ENCODE measurements at regions not wholly inside any gene's neighbourhood (a gene's known extent, or its start where the extent isn't known, plus 50 kb on each side); places are given as distances from the start of the nearest gene placed in this dataset.

GRCh38 chr6:141675957-141676356 is 456.8 kb upstream of the GJE1 start:
- peak; percentile 9 for DNase-seq (ENCODE audit: low read depth)

GRCh38 chr6:141669141-141669540 is 463.6 kb upstream of the GJE1 start:
- no peak overlapping the region for H3K4me3 ChIP-seq (ENCODE audit: low read depth, low read length)
- TF ChIP-seq MYC (IDR thresholded peaks at IDR 0.05; ENCODE audit: low read depth, low read length), result no peak
- TF ChIP-seq POLR2A (IDR thresholded peaks at IDR 0.05; ENCODE audit: extremely low read depth, insufficient read length), result no peak
- TF ChIP-seq CTCF (IDR thresholded peaks at IDR 0.05; ENCODE audit: low read depth, low read length), result no peak
- no peak for TF ChIP-seq MAX (IDR thresholded peaks at IDR 0.05; ENCODE audit: low read depth, low read length)
- DNase-seq (ENCODE audit: low read depth), result no peak

More at GRCh38 chr6:141675957-141676356, 456.8 kb upstream of the GJE1 start:
- H3K4me3 ChIP-seq (ENCODE audit: low read depth, low read length), result no peak overlapping the region
- TF ChIP-seq POLR2A (IDR thresholded peaks at IDR 0.05; ENCODE audit: extremely low read depth, insufficient read length) (no peak), CTCF (IDR thresholded peaks at IDR 0.05; ENCODE audit: low read depth, low read length) (no peak), MYC (IDR thresholded peaks at IDR 0.05; ENCODE audit: low read depth, low read length) (no peak), MAX (IDR thresholded peaks at IDR 0.05; ENCODE audit: low read depth, low read length) (no peak)

GRCh38 chr6:141667580-141668309 is 465.0 kb upstream of the GJE1 start:
- TF ChIP-seq CTCF (IDR thresholded peaks at IDR 0.05; ENCODE audit: low read depth, low read length) (no peak), MAX (IDR thresholded peaks at IDR 0.05; ENCODE audit: low read depth, low read length) (no peak), POLR2A (IDR thresholded peaks at IDR 0.05; ENCODE audit: extremely low read depth, insufficient read length) (no peak), MYC (IDR thresholded peaks at IDR 0.05; ENCODE audit: low read depth, low read length) (no peak)
- H3K4me3 ChIP-seq (ENCODE audit: low read depth, low read length), result no peak overlapping the region
- DNase-seq (ENCODE audit: low read depth), result no peak

GRCh38 chr6:141666187-141666586 is 466.5 kb upstream of the GJE1 start:
- no peak overlapping the region for H3K4me3 ChIP-seq (ENCODE audit: low read depth, low read length)
- no peak for TF ChIP-seq MAX (IDR thresholded peaks at IDR 0.05; ENCODE audit: low read depth, low read length)
- TF ChIP-seq MYC (IDR thresholded peaks at IDR 0.05; ENCODE audit: low read depth, low read length), result no peak
- TF ChIP-seq CTCF (IDR thresholded peaks at IDR 0.05; ENCODE audit: low read depth, low read length), result no peak
- no peak for TF ChIP-seq POLR2A (IDR thresholded peaks at IDR 0.05; ENCODE audit: extremely low read depth, insufficient read length)
- DNase-seq (ENCODE audit: low read depth), result no peak

- H3K4me3 ChIP-seq (ENCODE audit: low read depth, low read length), result no peak overlapping the region
- TF ChIP-seq CTCF (IDR thresholded peaks at IDR 0.05; ENCODE audit: low read depth, low read length) (no peak), MYC (IDR thresholded peaks at IDR 0.05; ENCODE audit: low read depth, low read length) (no peak), POLR2A (IDR thresholded peaks at IDR 0.05; ENCODE audit: extremely low read depth, insufficient read length) (no peak), MAX (IDR thresholded peaks at IDR 0.05; ENCODE audit: low read depth, low read length) (no peak)
- DNase-seq (ENCODE audit: low read depth), result no peak
These were observed 468.0 kb upstream of the GJE1 start for GRCh38 chr6:141664744-141665143.
